ENCODE measurements at regions not wholly inside any gene's neighbourhood (a gene's known extent, or its start where the extent isn't known, plus 50 kb on each side); places are given as distances from the start of the nearest gene placed in this dataset.

DNA sequence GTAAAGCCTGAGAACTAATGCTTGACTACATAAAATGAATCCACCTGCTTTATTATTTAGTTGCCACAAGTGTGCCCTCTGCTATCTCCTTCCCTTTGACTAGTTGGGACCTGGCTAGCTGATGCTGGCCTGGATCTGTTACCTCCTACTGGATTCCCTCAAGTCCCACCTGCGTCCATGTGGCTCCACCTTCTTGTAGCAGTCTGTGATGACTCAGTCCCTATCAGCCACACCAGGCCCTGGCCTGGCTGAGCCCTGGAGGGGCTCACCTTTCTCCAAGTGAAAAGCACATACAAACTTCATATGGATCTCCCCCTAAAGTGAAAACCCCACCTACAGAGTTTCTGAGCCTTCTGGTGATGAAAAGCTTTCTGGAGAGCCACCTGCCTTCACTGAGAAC, 611.4 kb downstream of the SEMA5A start:
- no peak overlapping the region for H2AFZ ChIP-seq (ENCODE audit: low read depth, low read length)
- H3K9me3 ChIP-seq (ENCODE audit: low read length), result peaks cover 10% of the 10 kb centered on the region
- TF ChIP-seq, protein P1, sequence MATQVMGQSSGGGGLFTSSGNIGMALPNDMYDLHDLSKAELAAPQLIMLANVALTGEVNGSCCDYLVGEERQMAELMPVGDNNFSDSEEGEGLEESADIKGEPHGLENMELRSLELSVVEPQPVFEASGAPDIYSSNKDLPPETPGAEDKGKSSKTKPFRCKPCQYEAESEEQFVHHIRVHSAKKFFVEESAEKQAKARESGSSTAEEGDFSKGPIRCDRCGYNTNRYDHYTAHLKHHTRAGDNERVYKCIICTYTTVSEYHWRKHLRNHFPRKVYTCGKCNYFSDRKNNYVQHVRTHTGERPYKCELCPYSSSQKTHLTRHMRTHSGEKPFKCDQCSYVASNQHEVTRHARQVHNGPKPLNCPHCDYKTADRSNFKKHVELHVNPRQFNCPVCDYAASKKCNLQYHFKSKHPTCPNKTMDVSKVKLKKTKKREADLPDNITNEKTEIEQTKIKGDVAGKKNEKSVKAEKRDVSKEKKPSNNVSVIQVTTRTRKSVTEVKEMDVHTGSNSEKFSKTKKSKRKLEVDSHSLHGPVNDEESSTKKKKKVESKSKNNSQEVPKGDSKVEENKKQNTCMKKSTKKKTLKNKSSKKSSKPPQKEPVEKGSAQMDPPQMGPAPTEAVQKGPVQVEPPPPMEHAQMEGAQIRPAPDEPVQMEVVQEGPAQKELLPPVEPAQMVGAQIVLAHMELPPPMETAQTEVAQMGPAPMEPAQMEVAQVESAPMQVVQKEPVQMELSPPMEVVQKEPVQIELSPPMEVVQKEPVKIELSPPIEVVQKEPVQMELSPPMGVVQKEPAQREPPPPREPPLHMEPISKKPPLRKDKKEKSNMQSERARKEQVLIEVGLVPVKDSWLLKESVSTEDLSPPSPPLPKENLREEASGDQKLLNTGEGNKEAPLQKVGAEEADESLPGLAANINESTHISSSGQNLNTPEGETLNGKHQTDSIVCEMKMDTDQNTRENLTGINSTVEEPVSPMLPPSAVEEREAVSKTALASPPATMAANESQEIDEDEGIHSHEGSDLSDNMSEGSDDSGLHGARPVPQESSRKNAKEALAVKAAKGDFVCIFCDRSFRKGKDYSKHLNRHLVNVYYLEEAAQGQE (IDR thresholded peaks at IDR 0.05; ENCODE audit: borderline replicate concordance), result no peak
- TF ChIP-seq EZH2 (IDR thresholded peaks at IDR 0.05; ENCODE audit: borderline replicate concordance, insufficient read depth, low read length, poor library complexity, severe bottlenecking) (no peak), EP300 (conservative IDR thresholded peaks at IDR 0.05; ENCODE audit: poor library complexity, severe bottlenecking) (no peak), SMC3 (conservative IDR thresholded peaks at IDR 0.05; ENCODE audit: poor library complexity) (no peak), TAF1 (IDR thresholded peaks at IDR 0.05; ENCODE audit: low read depth) (no peak), MXI1 (conservative IDR thresholded peaks at IDR 0.05; ENCODE audit: poor library complexity, severe bottlenecking) (no peak)
- H3K36me3 ChIP-seq (ENCODE audit: insufficient read depth, low read length), result no peaks in the 10 kb centered on the region
- no peak overlapping the region for H3K4me3 ChIP-seq (ENCODE audit: low read length)
- H3K79me2 ChIP-seq (replicated peaks; ENCODE audit: insufficient read depth, low read length), result no peaks in the 10 kb centered on the region
- no peak overlapping the region for H3K27ac ChIP-seq (ENCODE audit: low read length)
- H3K9me2 ChIP-seq (ENCODE audit: insufficient read depth, low read length), result no peaks in the 10 kb centered on the region
- H3K27me3 ChIP-seq (ENCODE audit: insufficient read depth, low read depth, low read length), result no peaks in the 10 kb centered on the region
- no peak overlapping the region for H3K9ac ChIP-seq (ENCODE audit: low read length)
- no peaks in the 10 kb centered on the region for H4K20me1 ChIP-seq (ENCODE audit: insufficient read depth)
- H3F3A ChIP-seq (ENCODE audit: insufficient read depth, low read length, poor library complexity, severe bottlenecking), result no peaks in the 10 kb centered on the region
- H3K4me2 ChIP-seq (ENCODE audit: low read length), result no peak overlapping the region

DNA sequence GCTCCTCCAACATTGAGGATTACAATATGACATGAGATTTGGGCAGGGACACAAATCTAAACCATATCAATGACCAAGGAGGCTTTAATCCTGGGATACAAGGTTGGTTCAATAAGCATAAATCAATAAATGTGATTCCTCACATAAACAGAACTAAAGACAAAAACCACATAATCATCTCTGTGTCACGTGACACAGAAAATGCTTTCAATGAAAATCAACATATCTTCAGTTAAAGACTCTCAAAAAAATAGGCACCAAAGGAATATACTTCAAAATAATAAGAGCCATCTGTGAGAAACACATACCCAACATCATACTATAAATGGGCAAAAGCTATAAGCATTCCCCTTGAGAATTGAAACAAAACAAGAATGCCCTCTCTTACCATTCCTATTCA, 604.9 kb downstream of the SEMA5A start:
- Histone ChIP-seq H3K9ac (ENCODE audit: low read length) (no peak overlapping the region), H3K4me2 (ENCODE audit: low read length) (no peak overlapping the region), H3K27ac (ENCODE audit: low read length) (no peak overlapping the region), H3K9me2 (ENCODE audit: insufficient read depth, low read length) (no peaks in the 10 kb centered on the region), H3K79me2 (replicated peaks; ENCODE audit: insufficient read depth, low read length) (no peaks in the 10 kb centered on the region), H2AFZ (ENCODE audit: low read depth, low read length) (no peak overlapping the region), H4K20me1 (ENCODE audit: insufficient read depth) (no peaks in the 10 kb centered on the region), H3K36me3 (ENCODE audit: insufficient read depth, low read length) (no peaks in the 10 kb centered on the region), H3K4me3 (ENCODE audit: low read length) (no peak overlapping the region), H3K27me3 (ENCODE audit: insufficient read depth, low read depth, low read length) (no peaks in the 10 kb centered on the region), H3K9me3 (ENCODE audit: low read length) (peaks cover 7% of the 10 kb centered on the region), H3F3A (ENCODE audit: insufficient read depth, low read length, poor library complexity, severe bottlenecking) (peaks cover 4% of the 10 kb centered on the region)
- no peak for TF ChIP-seq SMC3 (conservative IDR thresholded peaks at IDR 0.05; ENCODE audit: poor library complexity)
- TF ChIP-seq RAD21 (conservative IDR thresholded peaks at IDR 0.05), result no peak
- TF ChIP-seq, protein P1 (IDR thresholded peaks at IDR 0.05; ENCODE audit: borderline replicate concordance), result no peak
- TF ChIP-seq POLR2AphosphoS5 (IDR thresholded peaks at IDR 0.05), result no peak
- TF ChIP-seq, protein P2, sequence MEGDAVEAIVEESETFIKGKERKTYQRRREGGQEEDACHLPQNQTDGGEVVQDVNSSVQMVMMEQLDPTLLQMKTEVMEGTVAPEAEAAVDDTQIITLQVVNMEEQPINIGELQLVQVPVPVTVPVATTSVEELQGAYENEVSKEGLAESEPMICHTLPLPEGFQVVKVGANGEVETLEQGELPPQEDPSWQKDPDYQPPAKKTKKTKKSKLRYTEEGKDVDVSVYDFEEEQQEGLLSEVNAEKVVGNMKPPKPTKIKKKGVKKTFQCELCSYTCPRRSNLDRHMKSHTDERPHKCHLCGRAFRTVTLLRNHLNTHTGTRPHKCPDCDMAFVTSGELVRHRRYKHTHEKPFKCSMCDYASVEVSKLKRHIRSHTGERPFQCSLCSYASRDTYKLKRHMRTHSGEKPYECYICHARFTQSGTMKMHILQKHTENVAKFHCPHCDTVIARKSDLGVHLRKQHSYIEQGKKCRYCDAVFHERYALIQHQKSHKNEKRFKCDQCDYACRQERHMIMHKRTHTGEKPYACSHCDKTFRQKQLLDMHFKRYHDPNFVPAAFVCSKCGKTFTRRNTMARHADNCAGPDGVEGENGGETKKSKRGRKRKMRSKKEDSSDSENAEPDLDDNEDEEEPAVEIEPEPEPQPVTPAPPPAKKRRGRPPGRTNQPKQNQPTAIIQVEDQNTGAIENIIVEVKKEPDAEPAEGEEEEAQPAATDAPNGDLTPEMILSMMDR (IDR thresholded peaks at IDR 0.05; ENCODE audit: poor library complexity, severe bottlenecking), result no peak
- no peak for TF ChIP-seq MXI1 (conservative IDR thresholded peaks at IDR 0.05; ENCODE audit: poor library complexity, severe bottlenecking)
- no peak for TF ChIP-seq EZH2 (IDR thresholded peaks at IDR 0.05; ENCODE audit: borderline replicate concordance, insufficient read depth, low read length, poor library complexity, severe bottlenecking)
- no peak for TF ChIP-seq TAF1 (IDR thresholded peaks at IDR 0.05; ENCODE audit: low read depth)
- no peak for TF ChIP-seq EP300 (conservative IDR thresholded peaks at IDR 0.05; ENCODE audit: poor library complexity, severe bottlenecking)

Data from neural cell (in vitro differentiated cells).